ENCODE measurements at regions not wholly inside any gene's neighbourhood (a gene's known extent, or its start where the extent isn't known, plus 50 kb on each side); places are given as distances from the start of the nearest gene placed in this dataset.

- DNase-seq (ENCODE audit: low spot score) = no peak
- TF ChIP-seq CTCF (IDR thresholded peaks at IDR 0.05; ENCODE audit: extremely low read depth, insufficient read depth, missing control alignments) = no peak
- in situ Hi-C loops (cut with MboI; ENCODE audit: low pct_unique_long_range_greater_than_20kb, low sequenced_read_pairs, unreplicated experiment) = no loop called here
Observed at GRCh38 chr1:79556189-79556588, 549.7 kb upstream of the ADGRL4 start.

GRCh38 chr1:79554688-79555087 lies 548.2 kb upstream of the ADGRL4 start:
- in situ Hi-C loops (cut with MboI; ENCODE audit: low pct_unique_long_range_greater_than_20kb, low sequenced_read_pairs, unreplicated experiment) = no loop called here
- no peak for DNase-seq (ENCODE audit: low spot score)
- no peak for TF ChIP-seq CTCF (IDR thresholded peaks at IDR 0.05; ENCODE audit: extremely low read depth, insufficient read depth, missing control alignments)

- in situ Hi-C loops (cut with MboI; ENCODE audit: low pct_unique_long_range_greater_than_20kb, low sequenced_read_pairs, unreplicated experiment) = no loop called here
- TF ChIP-seq CTCF (IDR thresholded peaks at IDR 0.05; ENCODE audit: extremely low read depth, insufficient read depth, missing control alignments) = no peak
- no peak for DNase-seq (ENCODE audit: low spot score)
Observed at GRCh38 chr1:79551321-79551720, 544.8 kb upstream of the ADGRL4 start.

- no peak for TF ChIP-seq CTCF (IDR thresholded peaks at IDR 0.05; ENCODE audit: extremely low read depth, insufficient read depth, missing control alignments)
Observed at GRCh38 chr1:79550402-79550801, 543.9 kb upstream of the ADGRL4 start.

GRCh38 chr1:79549201-79549600 lies 542.7 kb upstream of the ADGRL4 start:
- no peak for DNase-seq (ENCODE audit: low spot score)
- in situ Hi-C loops (cut with MboI; ENCODE audit: low pct_unique_long_range_greater_than_20kb, low sequenced_read_pairs, unreplicated experiment) = no loop called here

More at GRCh38 chr1:79550402-79550801, 543.9 kb upstream of the ADGRL4 start:
- in situ Hi-C loops (cut with MboI; ENCODE audit: low pct_unique_long_range_greater_than_20kb, low sequenced_read_pairs, unreplicated experiment) = no loop called here
- DNase-seq (ENCODE audit: low spot score) = no peak

GRCh38 chr1:79547514-79547913 lies 541.0 kb upstream of the ADGRL4 start:
- in situ Hi-C loops (cut with MboI; ENCODE audit: low pct_unique_long_range_greater_than_20kb, low sequenced_read_pairs, unreplicated experiment) = no loop called here
- DNase-seq (ENCODE audit: low spot score) = no peak
- no peak for TF ChIP-seq CTCF (IDR thresholded peaks at IDR 0.05; ENCODE audit: extremely low read depth, insufficient read depth, missing control alignments)

More at GRCh38 chr1:79549201-79549600, 542.7 kb upstream of the ADGRL4 start:
- no peak for TF ChIP-seq CTCF (IDR thresholded peaks at IDR 0.05; ENCODE audit: extremely low read depth, insufficient read depth, missing control alignments)

GRCh38 chr1:79543394-79543793 lies 536.9 kb upstream of the ADGRL4 start:
- in situ Hi-C loops (cut with MboI; ENCODE audit: low pct_unique_long_range_greater_than_20kb, low sequenced_read_pairs, unreplicated experiment) = no loop called here
- no peak for DNase-seq (ENCODE audit: low spot score)
- TF ChIP-seq CTCF (IDR thresholded peaks at IDR 0.05; ENCODE audit: extremely low read depth, insufficient read depth, missing control alignments) = no peak

Data from GM13977 (cell line).